GM19035 (cell line): ENCODE measurements at regions not wholly inside any gene's neighbourhood (a gene's known extent, or its start where the extent isn't known, plus 50 kb on each side); places are given as distances from the start of the nearest gene placed in this dataset.

Source experiments
- ATAC-seq: cut with Tn5 transposase; IDR thresholded peaks from one replicate; pipeline ENCODE4 v1.9.1; 2021; ENCODE audit not compliant: unreplicated experiment

- no peak for ATAC-seq
Observed at GRCh38 chr10:88164471-88164870, 301.0 kb downstream of the PTEN start.

DNA sequence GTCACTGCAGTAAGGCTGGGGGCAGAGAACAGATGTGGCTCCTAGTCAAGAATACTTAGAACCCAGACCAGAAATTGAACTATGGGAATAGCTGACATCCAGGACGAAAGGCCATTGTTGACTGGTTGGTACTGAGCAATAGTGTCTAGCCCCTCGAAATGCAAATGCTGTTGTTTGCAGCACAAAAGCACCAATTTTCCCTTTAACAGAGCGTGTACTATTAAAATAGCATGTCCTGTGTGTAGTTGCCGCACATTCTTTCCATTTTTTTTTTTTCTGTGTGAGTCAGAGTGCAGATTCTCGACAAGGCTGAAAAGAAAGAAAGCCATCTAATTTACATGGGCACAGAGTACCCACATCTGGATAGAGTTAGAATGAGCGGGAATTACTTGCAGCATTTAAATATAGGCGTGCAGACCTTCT is 302.4 kb downstream of the PTEN start:
- no peak for ATAC-seq

- no peak for ATAC-seq
Observed at GRCh38 chr10:88168171-88169036, 305.0 kb downstream of the PTEN start.

- ATAC-seq, result no peak
Observed at GRCh38 chr10:88169037-88169319, 305.6 kb downstream of the PTEN start.

- no peak for ATAC-seq
Observed at GRCh38 chr10:88170628-88171027, 307.2 kb downstream of the PTEN start.

DNA sequence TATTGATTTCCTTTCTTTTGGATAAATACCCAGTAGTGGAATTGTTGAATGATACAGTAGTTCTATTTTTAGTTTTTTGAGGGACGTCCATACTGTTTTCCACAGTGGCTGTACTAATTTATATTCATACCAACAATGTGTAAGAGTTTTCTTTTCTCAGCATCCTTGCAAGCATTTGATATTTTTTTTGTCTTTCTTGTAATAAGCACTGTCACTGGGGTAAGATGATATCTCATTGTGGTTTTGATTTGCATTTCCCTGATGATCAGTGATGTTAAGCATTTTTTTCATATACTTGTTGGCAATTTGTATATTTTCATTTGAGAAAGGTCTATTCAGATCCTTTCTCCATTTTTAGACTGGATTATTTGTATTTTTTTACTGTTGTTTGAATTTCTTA is 308.7 kb downstream of the PTEN start:
- no peak for ATAC-seq

DNA sequence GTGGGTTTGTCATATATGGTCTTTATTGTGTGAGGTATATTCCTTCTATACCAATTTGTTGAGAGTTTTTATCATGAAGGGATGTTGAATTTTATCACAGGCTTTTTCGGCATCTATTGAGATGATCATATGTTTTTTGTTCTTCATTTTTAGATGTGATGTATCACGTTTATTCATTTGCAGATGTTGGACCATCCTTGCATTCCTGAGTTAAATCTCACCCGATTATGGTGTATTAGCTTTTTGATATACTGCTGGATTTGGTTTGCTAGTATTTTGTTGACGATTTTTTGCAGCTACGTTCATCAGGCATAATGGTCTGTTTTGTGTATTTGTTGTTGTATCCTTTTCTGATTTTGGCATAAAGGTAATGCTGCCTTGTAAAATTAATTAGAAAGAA is 311.0 kb downstream of the PTEN start:
- ATAC-seq, result no peak

DNA sequence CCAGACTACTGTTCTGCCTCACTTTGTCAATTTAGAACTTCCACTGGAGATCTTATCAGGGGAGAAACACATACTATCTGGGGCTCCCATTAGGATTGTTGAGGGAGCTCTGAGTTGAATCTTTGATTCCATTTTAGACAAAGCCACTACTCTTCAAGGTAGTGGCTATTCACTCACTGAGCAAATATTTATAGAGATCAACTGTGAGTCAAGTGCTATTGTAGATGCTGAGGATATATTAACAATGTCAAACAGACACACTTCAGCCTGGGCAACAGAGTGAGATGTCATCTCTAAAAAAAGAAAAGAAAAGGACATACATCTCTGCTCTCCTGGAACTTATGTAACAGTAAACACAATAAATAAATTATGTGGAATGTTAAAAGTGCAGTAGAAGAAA is 315.3 kb downstream of the PTEN start:
- ATAC-seq, result no peak

DNA sequence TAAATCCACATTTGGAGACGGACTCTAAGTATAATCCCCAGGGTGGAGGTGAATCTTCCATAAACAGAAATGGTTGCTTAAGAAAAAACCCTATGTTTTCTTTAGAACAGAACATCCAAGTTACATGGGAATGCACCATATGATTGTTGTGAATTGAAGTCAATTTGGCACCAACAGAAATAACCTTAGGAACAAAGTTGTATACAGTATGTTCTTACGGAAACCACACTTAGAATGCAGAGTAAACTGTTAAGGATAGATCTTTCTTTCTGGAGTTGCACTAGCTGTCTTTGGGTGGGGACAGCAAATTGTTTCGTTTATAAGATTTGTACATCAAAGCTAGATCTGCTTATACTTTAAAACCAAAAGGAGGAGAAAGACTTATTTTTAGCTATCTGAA is 316.4 kb downstream of the PTEN start:
- ATAC-seq, result no peak

GRCh38 chr10:88181902-88182600 is 318.6 kb downstream of the PTEN start:
- no peak for ATAC-seq

DNA sequence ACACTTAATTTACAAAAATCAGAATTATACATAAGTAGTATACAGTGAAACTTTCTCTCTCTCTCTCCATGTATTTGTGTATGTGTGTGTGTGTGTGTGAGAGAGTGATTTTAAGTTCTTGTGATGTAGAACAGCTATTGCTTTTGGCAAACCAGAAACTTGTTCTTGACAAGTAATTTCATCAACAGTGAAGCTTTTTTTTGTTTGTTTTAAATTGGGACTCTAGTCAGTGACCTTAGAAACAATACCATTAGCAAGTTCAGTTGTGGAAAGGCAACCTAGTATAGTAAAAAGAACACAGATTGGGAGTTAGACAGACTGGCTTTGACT is 319.1 kb downstream of the PTEN start:
- ATAC-seq, result no peak

GRCh38 chr10:88184543-88185297 is 321.3 kb downstream of the PTEN start:
- ATAC-seq, result no peak

DNA sequence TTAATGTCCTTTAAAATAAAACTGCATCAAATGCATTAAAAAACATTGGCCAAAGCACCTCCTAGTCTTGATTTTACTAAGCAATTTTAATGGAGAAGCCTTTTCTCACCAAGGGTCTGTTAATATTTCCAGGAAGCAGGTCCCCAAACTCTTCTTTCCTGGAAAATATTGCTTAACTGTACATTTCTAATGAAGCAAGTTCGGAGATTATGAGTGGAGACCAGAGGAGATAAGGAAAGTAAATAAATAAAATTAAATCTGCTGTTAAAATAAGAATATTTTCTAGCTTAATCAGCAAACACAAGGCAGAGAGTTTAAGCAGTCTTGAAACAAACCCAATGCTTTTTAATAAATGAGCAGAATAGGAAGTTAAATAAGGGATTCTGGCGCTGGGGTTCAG is 322.4 kb downstream of the PTEN start:
- no peak for ATAC-seq

GRCh38 chr10:88186335-88186734 is 322.9 kb downstream of the PTEN start:
- ATAC-seq, result no peak

GRCh38 chr10:88187472-88187871 is 324.0 kb downstream of the PTEN start:
- ATAC-seq, result no peak

DNA sequence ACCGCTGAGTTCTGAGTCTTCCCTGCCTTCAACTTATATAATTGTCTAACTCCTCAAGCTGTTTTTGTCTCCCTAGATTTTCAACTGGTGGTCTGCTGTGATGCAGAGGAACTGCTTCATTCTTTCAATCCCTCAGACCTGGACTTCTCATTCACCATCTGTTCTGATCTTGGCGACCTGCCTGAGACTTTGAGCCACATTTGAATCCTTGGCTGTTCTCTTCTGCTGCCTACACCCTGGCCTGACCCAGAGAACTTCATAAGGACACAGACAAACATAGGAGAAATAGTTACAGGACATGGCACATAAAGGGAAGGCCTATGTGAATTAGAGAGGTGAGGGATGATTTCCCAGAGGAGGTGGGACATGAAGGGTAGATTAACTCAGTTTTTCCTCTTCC is 326.7 kb downstream of the PTEN start:
- no peak for ATAC-seq

- ATAC-seq, result no peak
Observed at GRCh38 chr10:88190540-88191235, 327.3 kb downstream of the PTEN start.

- ATAC-seq, result no peak
Observed at GRCh38 chr10:88193018-88193417, 329.6 kb downstream of the PTEN start.

DNA sequence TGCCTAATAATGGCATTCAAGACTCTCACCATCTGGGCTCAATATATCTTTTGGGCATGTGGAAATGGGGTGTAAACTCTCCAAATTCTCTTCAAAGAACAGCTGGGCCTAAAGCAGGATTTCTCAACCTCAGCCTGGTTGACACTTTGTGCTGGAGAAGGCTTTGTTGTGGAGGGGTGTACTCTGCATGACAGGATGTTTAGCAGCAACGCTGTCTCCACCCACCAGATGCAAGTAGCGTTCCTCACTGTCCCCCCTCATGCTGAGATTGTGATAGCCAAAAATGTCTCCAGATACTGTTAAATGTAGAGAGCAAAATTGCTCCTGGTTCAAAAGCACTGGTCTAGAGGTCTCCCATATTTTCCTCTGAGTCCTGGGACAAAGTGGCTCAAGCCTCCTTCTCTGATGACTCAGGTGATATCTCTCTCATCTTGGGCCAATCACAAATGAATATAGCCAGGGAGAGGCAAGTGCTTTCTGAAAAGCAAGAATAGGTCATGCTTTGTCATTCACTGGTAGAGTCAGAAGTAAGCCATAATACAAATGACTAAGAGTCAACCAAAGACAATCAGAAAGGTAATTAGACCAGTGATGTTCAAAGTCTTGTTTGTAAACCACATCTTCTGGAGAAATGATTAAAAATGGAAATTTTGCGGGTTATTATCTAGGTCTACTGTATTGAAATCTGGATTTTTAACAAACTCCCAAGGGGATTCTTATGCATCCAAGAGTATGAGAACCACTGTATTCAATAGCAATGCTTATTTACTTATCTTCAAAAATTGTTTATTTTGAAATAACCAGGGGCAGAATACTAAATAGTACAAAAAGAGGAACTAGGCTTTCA is 330.8 kb downstream of the PTEN start:
- no peak for ATAC-seq

- ATAC-seq, result no peak
Observed at GRCh38 chr10:88194961-88195367, 331.5 kb downstream of the PTEN start.

- ATAC-seq, result no peak
Observed at GRCh38 chr10:88195841-88196240, 332.4 kb downstream of the PTEN start.
